Epithelial cell of proximal tubule (primary cell): ENCODE measurements at regions not wholly inside any gene's neighbourhood (a gene's known extent, or its start where the extent isn't known, plus 50 kb on each side); places are given as distances from the start of the nearest gene placed in this dataset.

ENCODE experiments used
- DNase-seq: peaks from one replicate; pipeline ENCODE4 v3.0.0-alpha.2; 2011; ENCODE audit warnings: low read depth
- H3K4me3 ChIP-seq: 2 replicates; pipeline ENCODE4 v1.5.1; 2011; ENCODE audit warnings: low read depth, mild to moderate bottlenecking, low read length
- CTCF ChIP-seq: conservative IDR thresholded peaks from 2 replicates; pipeline ENCODE4 v1.5.1; 2012; ENCODE audit warnings: low read depth, mild to moderate bottlenecking, low read length

GRCh38 chr14:21724090-21724973, 50.7 kb upstream of the OR4E1 start:
- DNase-seq, result no peak
- H3K4me3 ChIP-seq, result no peak overlapping the region
- TF ChIP-seq CTCF, result no peak

GRCh38 chr14:21723431-21724045, 49.9 kb upstream of the OR4E1 start:
- DNase-seq, result no peak
- H3K4me3 ChIP-seq, result no peak overlapping the region
- peak; percentile 44 for TF ChIP-seq CTCF
